ENCODE measurements at regions not wholly inside any gene's neighbourhood (a gene's known extent, or its start where the extent isn't known, plus 50 kb on each side); places are given as distances from the start of the nearest gene placed in this dataset.

- H3K4me1 Mint-ChIP-seq = peaks cover 3% of the 10 kb centered on the region
- no peaks in the 10 kb centered on the region for H3K27me3 Mint-ChIP-seq
- H3K36me3 Mint-ChIP-seq (ENCODE audit: low read depth) = no peaks in the 10 kb centered on the region
- no peak overlapping the region for H3K4me3 Mint-ChIP-seq
- DNase-seq = no peak
- no peak overlapping the region for H3K27ac Mint-ChIP-seq
- ChIA-PET POLR2A (no interaction called here), CTCF (no interaction called here)
- no peaks in the 10 kb centered on the region for H3K9me3 Mint-ChIP-seq
Observed at GRCh38 chr7:17067691-17068090, 185.9 kb upstream of the AGR3 start.

DNA sequence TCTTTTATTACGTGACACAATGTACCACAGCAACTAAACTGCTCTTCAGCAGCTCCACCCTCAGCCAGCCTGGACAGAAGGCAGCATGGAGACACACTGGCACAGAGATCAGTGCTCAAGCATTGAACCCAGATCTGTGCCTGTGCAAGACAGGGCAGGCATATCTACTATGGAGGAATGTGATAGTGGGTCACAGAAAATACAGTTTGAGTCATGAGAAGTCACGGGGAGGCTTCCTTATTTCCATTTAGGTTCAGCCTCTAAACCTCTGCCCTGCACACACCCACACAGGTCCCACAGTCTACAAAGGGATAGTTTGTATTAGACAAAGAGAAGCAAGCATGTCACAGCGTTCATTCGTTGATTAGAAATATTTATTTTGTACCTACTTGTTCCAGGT, 187.4 kb upstream of the AGR3 start:
- no peak overlapping the region for H3K4me3 Mint-ChIP-seq
- H3K9me3 Mint-ChIP-seq = no peaks in the 10 kb centered on the region
- no peak for DNase-seq
- H3K4me1 Mint-ChIP-seq = peaks cover 2% of the 10 kb centered on the region
- H3K27me3 Mint-ChIP-seq = no peaks in the 10 kb centered on the region
- H3K36me3 Mint-ChIP-seq (ENCODE audit: low read depth) = no peaks in the 10 kb centered on the region
- CTCF ChIA-PET = no interaction called here
- POLR2A ChIA-PET = no interaction called here
- no peak overlapping the region for H3K27ac Mint-ChIP-seq

DNA sequence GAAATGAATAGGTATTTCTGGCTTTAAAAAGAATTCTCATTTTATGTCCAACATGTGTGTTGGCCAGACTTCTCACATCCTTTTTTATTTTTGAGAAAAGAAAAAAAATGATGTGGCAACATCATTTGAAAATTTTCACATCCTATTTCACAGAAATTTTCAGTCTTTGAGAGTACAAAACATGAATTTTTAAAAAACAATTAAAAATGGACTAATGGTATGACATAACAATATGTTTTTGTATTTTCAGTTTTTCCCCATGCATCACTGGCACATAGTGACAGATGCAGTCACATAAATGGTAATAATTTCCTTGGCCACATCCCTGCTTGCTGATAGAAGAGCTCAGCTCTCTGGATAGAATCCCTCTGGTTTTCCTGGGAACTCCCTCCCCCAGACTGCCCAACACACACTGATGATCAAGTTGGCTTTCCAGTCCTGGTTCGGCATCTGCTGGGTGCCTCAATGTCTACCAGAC, 188.5 kb upstream of the AGR3 start:
- Mint-ChIP-seq H3K36me3 (ENCODE audit: low read depth) (no peaks in the 10 kb centered on the region), H3K9me3 (no peaks in the 10 kb centered on the region), H3K27ac (no peak overlapping the region), H3K27me3 (no peaks in the 10 kb centered on the region), H3K4me3 (no peak overlapping the region), H3K4me1 (peaks cover 2% of the 10 kb centered on the region)
- DNase-seq = no peak
- ChIA-PET CTCF (no interaction called here), POLR2A (no interaction called here)

- Mint-ChIP-seq H3K27ac (no peak overlapping the region), H3K27me3 (no peaks in the 10 kb centered on the region), H3K36me3 (ENCODE audit: low read depth) (no peaks in the 10 kb centered on the region), H3K4me3 (no peak overlapping the region), H3K9me3 (no peaks in the 10 kb centered on the region), H3K4me1 (peaks cover 2% of the 10 kb centered on the region)
- no peak for DNase-seq
- POLR2A ChIA-PET = no interaction called here
- CTCF ChIA-PET = no interaction called here
Observed at GRCh38 chr7:17071866-17072265, 190.1 kb upstream of the AGR3 start.

- Mint-ChIP-seq H3K27me3 (no peaks in the 10 kb centered on the region), H3K36me3 (ENCODE audit: low read depth) (no peaks in the 10 kb centered on the region), H3K27ac (no peak overlapping the region), H3K4me1 (no peaks in the 10 kb centered on the region), H3K4me3 (no peak overlapping the region), H3K9me3 (no peaks in the 10 kb centered on the region)
- DNase-seq = no peak
- CTCF ChIA-PET = no interaction called here
- POLR2A ChIA-PET = no interaction called here
Observed at GRCh38 chr7:17075601-17076255, 193.9 kb upstream of the AGR3 start.

- Mint-ChIP-seq H3K36me3 (ENCODE audit: low read depth) (no peaks in the 10 kb centered on the region), H3K4me1 (no peaks in the 10 kb centered on the region), H3K9me3 (no peaks in the 10 kb centered on the region), H3K4me3 (no peak overlapping the region), H3K27me3 (no peaks in the 10 kb centered on the region), H3K27ac (no peak overlapping the region)
- ChIA-PET CTCF (no interaction called here), POLR2A (no interaction called here)
- no peak for DNase-seq
Observed at GRCh38 chr7:17078298-17078697, 196.5 kb upstream of the AGR3 start.

DNA sequence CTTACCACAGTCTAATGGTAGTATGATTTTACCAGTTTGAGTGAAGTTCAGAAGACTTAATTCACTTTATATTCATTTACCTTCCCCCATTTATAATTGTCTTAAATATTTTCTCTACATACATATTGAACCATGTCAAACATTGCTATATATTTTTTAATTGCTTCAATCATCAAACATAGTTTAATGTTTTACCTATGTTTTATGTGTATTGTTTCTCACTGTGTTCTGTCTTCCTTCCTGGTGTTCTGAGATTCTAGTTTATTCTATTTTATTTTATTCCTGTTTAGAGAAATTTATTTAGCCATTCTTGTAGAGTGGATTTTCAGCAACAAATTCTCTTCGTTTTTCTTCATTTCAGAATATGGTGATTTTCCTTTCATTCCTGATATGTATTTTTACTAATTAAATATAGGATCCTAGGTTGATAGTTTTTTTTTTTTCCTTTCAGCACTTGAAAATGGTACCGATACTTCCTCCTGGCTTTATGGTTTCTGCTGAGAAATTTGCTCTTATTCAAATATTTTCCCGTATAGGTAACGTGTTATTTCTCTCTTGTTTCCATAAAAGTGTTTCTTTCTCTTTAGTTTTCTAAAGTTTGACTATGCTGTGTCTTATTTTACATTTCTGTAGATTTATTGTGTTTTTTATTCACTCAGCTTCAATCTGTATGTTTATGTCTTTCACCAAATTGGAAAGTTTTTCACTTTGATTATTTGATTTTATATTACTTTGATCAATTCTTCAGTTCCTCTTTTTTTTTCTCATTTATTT, 201.8 kb upstream of the AGR3 start:
- DNase-seq = no peak
- Mint-ChIP-seq H3K9me3 (no peaks in the 10 kb centered on the region), H3K27ac (no peak overlapping the region), H3K4me1 (no peaks in the 10 kb centered on the region), H3K27me3 (no peaks in the 10 kb centered on the region), H3K36me3 (ENCODE audit: low read depth) (no peaks in the 10 kb centered on the region), H3K4me3 (no peak overlapping the region)
- ChIA-PET POLR2A (no interaction called here), CTCF (interaction anchor here (0.7 kb wide), 1 partner anchor 428 kb away, joined by 3 read pairs; no protein-coding TSS in a partner anchor)

- ChIA-PET POLR2A (no interaction called here), CTCF (interaction anchor here (0.7 kb wide), 1 partner anchor 427 kb away, joined by 3 read pairs; no protein-coding TSS in a partner anchor)
- Mint-ChIP-seq H3K4me1 (no peaks in the 10 kb centered on the region), H3K27ac (no peak overlapping the region), H3K4me3 (no peak overlapping the region), H3K9me3 (no peaks in the 10 kb centered on the region), H3K27me3 (no peaks in the 10 kb centered on the region), H3K36me3 (ENCODE audit: low read depth) (no peaks in the 10 kb centered on the region)
- no peak for DNase-seq
Observed at GRCh38 chr7:17084166-17084475, 202.3 kb upstream of the AGR3 start.

GRCh38 chr7:17085186-17085585, 203.4 kb upstream of the AGR3 start:
- Mint-ChIP-seq H3K27me3 (no peaks in the 10 kb centered on the region), H3K36me3 (ENCODE audit: low read depth) (no peaks in the 10 kb centered on the region), H3K9me3 (no peaks in the 10 kb centered on the region), H3K27ac (no peak overlapping the region), H3K4me3 (no peak overlapping the region), H3K4me1 (no peaks in the 10 kb centered on the region)
- ChIA-PET CTCF (interaction anchor here (0.7 kb wide), 1 partner anchor 20 kb away, joined by 3 read pairs; no protein-coding TSS in a partner anchor), POLR2A (no interaction called here)
- no peak for DNase-seq

GRCh38 chr7:17086403-17086802, 204.6 kb upstream of the AGR3 start:
- no peak for DNase-seq
- Mint-ChIP-seq H3K9me3 (no peaks in the 10 kb centered on the region), H3K27ac (no peak overlapping the region), H3K4me1 (no peaks in the 10 kb centered on the region), H3K27me3 (no peaks in the 10 kb centered on the region), H3K36me3 (ENCODE audit: low read depth) (no peaks in the 10 kb centered on the region), H3K4me3 (no peak overlapping the region)
- ChIA-PET POLR2A (no interaction called here), CTCF (no interaction called here)

- CTCF ChIA-PET = no interaction called here
- H3K4me3 Mint-ChIP-seq = no peak overlapping the region
- POLR2A ChIA-PET = no interaction called here
- H3K9me3 Mint-ChIP-seq = peaks cover 8% of the 10 kb centered on the region
- DNase-seq = no peak
- H3K4me1 Mint-ChIP-seq = no peaks in the 10 kb centered on the region
- no peak overlapping the region for H3K27ac Mint-ChIP-seq
- no peaks in the 10 kb centered on the region for H3K27me3 Mint-ChIP-seq
- H3K36me3 Mint-ChIP-seq (ENCODE audit: low read depth) = no peaks in the 10 kb centered on the region
Observed at GRCh38 chr7:17090751-17091150, 207.7 kb upstream of the AHR start.

DNA sequence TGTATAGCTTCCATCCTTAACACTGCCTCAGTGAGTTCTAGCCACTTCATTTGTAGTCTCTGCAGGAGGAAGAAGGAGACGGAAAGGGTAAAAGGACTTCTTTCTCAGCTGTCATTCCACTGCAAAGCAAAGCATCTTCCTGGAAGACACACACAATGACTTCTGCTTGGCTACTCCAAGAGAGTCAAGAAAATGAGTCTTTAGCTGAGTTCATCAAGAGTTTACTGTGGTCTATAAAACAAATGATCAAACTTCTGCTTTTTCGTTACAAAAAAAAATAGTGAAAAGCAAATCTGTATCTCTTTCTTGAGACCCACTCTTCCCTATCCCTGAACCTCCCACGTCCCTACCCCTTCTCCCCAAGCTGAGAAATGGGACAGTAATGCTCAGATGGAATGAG, 205.0 kb upstream of the AHR start:
- Mint-ChIP-seq H3K9me3 (peaks cover 8% of the 10 kb centered on the region), H3K27me3 (no peaks in the 10 kb centered on the region), H3K4me1 (no peaks in the 10 kb centered on the region), H3K36me3 (ENCODE audit: low read depth) (no peaks in the 10 kb centered on the region), H3K27ac (no peak overlapping the region), H3K4me3 (no peak overlapping the region)
- DNase-seq = no peak
- ChIA-PET POLR2A (no interaction called here), CTCF (no interaction called here)

- no peak overlapping the region for H3K4me3 Mint-ChIP-seq
- no peaks in the 10 kb centered on the region for H3K4me1 Mint-ChIP-seq
- no peak for DNase-seq
- CTCF ChIA-PET = no interaction called here
- POLR2A ChIA-PET = no interaction called here
- no peaks in the 10 kb centered on the region for H3K27me3 Mint-ChIP-seq
- H3K9me3 Mint-ChIP-seq = peaks cover 8% of the 10 kb centered on the region
- no peak overlapping the region for H3K27ac Mint-ChIP-seq
- no peaks in the 10 kb centered on the region for H3K36me3 Mint-ChIP-seq (ENCODE audit: low read depth)
Observed at GRCh38 chr7:17094963-17095574, 203.4 kb upstream of the AHR start.

DNA sequence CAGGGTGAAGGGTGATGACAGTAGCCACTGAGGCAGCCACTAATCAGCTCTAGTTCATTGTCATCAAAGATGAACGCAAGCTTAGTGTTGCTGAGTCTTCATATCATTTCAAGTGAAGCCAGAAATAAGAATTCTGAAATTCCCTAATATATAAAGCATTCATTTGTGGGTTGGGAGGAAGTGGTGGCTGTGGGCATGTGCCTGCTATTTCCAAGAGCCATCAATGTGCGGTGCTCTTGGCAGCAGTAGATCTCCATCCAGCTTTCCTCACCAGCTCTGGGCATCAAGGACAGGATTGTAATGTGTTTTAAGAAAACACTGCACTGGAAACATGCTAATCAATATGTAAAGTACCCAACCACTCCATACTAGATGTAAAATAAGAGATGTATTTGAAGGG, 202.5 kb upstream of the AHR start:
- Mint-ChIP-seq H3K27me3 (no peaks in the 10 kb centered on the region), H3K36me3 (ENCODE audit: low read depth) (no peaks in the 10 kb centered on the region), H3K4me1 (no peaks in the 10 kb centered on the region), H3K4me3 (no peak overlapping the region), H3K9me3 (peaks cover 8% of the 10 kb centered on the region), H3K27ac (no peak overlapping the region)
- CTCF ChIA-PET = no interaction called here
- no peak for DNase-seq
- POLR2A ChIA-PET = no interaction called here
